Kidney (tissue), 13 donors: ENCODE measurements at regions not wholly inside any gene's neighbourhood (a gene's known extent, or its start where the extent isn't known, plus 50 kb on each side); places are given as distances from the start of the nearest gene placed in this dataset.

Experiments
- DNase-seq, 5 donors: peaks; one replicate each; pipeline ENCODE4 v3.0.0-alpha.2; 2013 to 2020
- FAIRE-seq: peaks from 2 replicates; lab custom pipeline; 2012; peaks lifted over from hg19 to GRCh38; lab: Jason Lieb, UNC
- H3K27ac ChIP-seq, 2 donors: one replicate each; pipeline ENCODE4 v1.7.0; 2013; ENCODE audit warnings: low read depth in 2 of 2, low read length in 2 of 2, inconsistent platforms in 1 of 2
- H3K27me3 ChIP-seq: one replicate; pipeline ENCODE4 v1.7.1; 2013; ENCODE audit warnings: low read length, inconsistent platforms; ENCODE audit not compliant: control insufficient read depth, insufficient read depth
- H3K36me3 ChIP-seq, 3 donors: one replicate each; pipeline versions ENCODE4 v1.7.0 to v1.7.1; 2013; ENCODE audit warnings: low read length in 3 of 3, control low read depth in 1 of 3, inconsistent platforms in 1 of 3; ENCODE audit not compliant: insufficient read depth in 3 of 3, control insufficient read depth in 2 of 3
- H3K4me1 ChIP-seq, 3 donors: one replicate each; pipeline versions ENCODE4 v1.7.0 to v1.7.1; 2013; ENCODE audit warnings: low read length in 3 of 3, inconsistent platforms in 1 of 3, low read depth in 1 of 3; ENCODE audit not compliant: control insufficient read depth in 2 of 3, insufficient read depth in 2 of 3
- H3K4me3 ChIP-seq, 3 donors: one replicate each; pipeline versions ENCODE4 v1.7.0 to v1.8.1; 2013; ENCODE audit warnings: low read length in 3 of 3, control low read depth in 1 of 3, inconsistent platforms in 1 of 3
- H3K9ac ChIP-seq, 3 donors: one replicate each; pipeline versions ENCODE4 v1.7.0 to v1.7.1; 2013; ENCODE audit warnings: low read length in 3 of 3, control low read depth in 1 of 3, inconsistent platforms in 1 of 3
- H3K9me3 ChIP-seq, 3 donors: one replicate each; pipeline versions ENCODE4 v1.7.0 to v1.7.1; 2013; ENCODE audit warnings: low read length in 3 of 3, control low read depth in 1 of 3, inconsistent platforms in 1 of 3; ENCODE audit not compliant: control insufficient read depth in 2 of 3, insufficient read depth in 1 of 3
- CTCF ChIP-seq: IDR thresholded peaks from 3 replicates; pipeline ENCODE4 v1.5.1; 2012; ENCODE audit warnings: mild to moderate bottlenecking, moderate library complexity, borderline replicate concordance; ENCODE audit not compliant: insufficient read depth; ENCODE audit errors: extremely low read depth
- intact Hi-C: fragments of 100-400 bp; cut with DNase I; formaldehyde crosslinking; loops from one replicate; pipeline ENCODE4 v1.11.1; 2022
- donor health status: control.
- donor health status: control.
- donor health status: control.
- donor health status: control.
- donor health status: control.
- donor health status: DM: yes; HTN: yes; CAD: no.
- donor health status: Normal renal cell carcinoma (clear cell type).

GRCh38 chr3:28912120-28912885 lies 368.6 kb upstream of the RBMS3 start:
- TF ChIP-seq CTCF, result no peak

DNA sequence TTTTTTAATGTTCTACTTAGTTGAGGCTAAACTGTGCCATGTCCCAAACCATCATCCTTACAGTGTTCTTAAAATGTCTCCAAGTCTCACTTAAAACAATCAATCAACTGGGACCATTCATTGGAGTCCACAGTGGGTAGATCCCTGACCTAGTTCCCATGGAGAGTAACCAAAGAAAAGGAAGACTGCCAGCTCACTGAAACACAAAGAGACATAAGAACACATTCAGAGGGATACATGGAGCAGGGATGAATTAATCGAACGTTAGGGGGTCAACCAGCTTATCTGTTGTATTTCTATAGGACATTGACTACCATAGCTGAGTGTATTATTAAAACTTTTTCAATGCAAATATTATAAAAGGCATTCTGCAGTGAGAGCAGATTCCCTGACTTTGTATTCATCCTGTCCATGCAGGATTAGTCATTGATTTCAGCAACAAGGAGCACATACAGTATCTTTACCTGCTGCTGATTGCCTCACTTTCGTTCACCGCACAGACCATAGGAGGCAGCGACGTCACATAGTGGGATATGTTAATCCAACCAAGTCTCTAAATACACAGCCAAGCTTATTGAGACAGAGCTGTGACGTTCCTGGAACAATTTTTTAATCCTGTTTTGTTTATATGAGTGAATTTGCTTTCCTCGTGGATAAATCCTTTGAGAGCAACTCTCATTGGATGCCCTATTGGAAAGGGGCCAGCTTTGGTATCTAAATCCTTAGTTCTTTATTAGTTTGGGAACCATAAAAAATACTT lies 364.9 kb upstream of the RBMS3 start:
- peak overlapping the region in 1 of 3 donors; percentile 21 for H3K4me3 ChIP-seq
- FAIRE-seq, result no peak
- peak in 3 of 5 donors; percentile 15 to 57 (median 28) for DNase-seq
- no peak overlapping the region for H3K27ac ChIP-seq
- H3K36me3 ChIP-seq, result no peaks in the 10 kb centered on the region
- H3K9ac ChIP-seq, result no peak overlapping the region
- TF ChIP-seq CTCF, result no peak
- H3K4me1 ChIP-seq, result no peaks in the 10 kb centered on the region
- no peaks in the 10 kb centered on the region for H3K9me3 ChIP-seq
- intact Hi-C loops, result no loop called here
- no peaks in the 10 kb centered on the region for H3K27me3 ChIP-seq

More at GRCh38 chr3:28912120-28912885, 368.6 kb upstream of the RBMS3 start:
- no peak overlapping the region for H3K4me3 ChIP-seq
- H3K9me3 ChIP-seq, result no peaks in the 10 kb centered on the region
- H3K4me1 ChIP-seq, result no peaks in the 10 kb centered on the region
- FAIRE-seq (no peak), DNase-seq (no peak)
- no peaks in the 10 kb centered on the region for H3K36me3 ChIP-seq
- H3K9ac ChIP-seq, result no peak overlapping the region
- intact Hi-C loops, result no loop called here
- H3K27me3 ChIP-seq, result no peaks in the 10 kb centered on the region
- H3K27ac ChIP-seq, result no peak overlapping the region

DNA sequence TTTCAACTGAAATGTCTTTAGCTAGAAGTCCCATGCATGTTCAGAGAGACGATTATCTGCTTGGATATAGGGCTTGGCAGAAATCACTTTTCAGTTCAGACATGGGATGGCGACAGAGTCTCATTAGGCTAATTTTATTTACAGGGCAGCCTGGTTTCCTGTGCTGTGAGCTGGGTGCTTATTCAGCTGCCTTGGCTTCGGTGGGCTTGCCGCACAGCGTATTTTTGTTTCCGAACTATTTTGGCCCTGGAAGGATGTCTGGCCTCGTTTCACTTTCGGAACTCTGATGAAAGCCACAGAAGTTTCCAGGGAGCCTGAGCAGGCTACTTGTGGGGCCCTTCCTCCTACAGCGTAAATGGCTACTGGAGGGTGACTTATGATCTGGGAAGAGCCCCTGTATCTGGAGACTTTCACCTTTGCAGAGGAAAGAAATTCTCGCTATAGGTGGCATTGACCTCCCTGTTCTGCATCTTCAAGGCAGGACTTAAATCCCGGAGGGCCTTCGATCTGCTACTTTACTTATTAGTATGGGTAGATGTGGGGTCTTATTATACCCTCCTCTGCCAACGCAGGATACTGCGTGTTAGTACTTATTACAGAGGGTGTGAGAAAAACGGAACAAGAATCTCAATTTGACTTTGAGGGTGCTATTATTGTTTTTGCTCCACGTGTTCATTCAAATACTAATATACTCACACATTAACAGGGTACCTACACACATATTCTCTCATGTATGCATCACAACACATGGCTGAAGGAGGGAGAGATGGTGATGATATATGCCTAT lies 364.0 kb upstream of the RBMS3 start:
- H3K9ac ChIP-seq, result no peak overlapping the region
- no peak for FAIRE-seq
- H3K27ac ChIP-seq, result peak overlapping the region in 1 of 2 donors; percentile 49

More for the DNA sequence above, 364.0 kb upstream of the RBMS3 start:
- Histone ChIP-seq H3K36me3 (no peaks in the 10 kb centered on the region), H3K9me3 (no peaks in the 10 kb centered on the region), H3K4me1 (no peaks in the 10 kb centered on the region), H3K27me3 (no peaks in the 10 kb centered on the region), H3K4me3 (peak overlapping the region in 2 of 3 donors; percentile 13 to 21)
- intact Hi-C loops, result no loop called here
- peak; percentile 17 for TF ChIP-seq CTCF
- peak; percentile 37 to 84 (median 58) for DNase-seq
